LNCaP clone FGC (cell line): ENCODE measurements at regions not wholly inside any gene's neighbourhood (a gene's known extent, or its start where the extent isn't known, plus 50 kb on each side); places are given as distances from the start of the nearest gene placed in this dataset.

Experiments used
- DNase-seq: peaks from one replicate; pipeline ENCODE4 v3.0.0-alpha.2; 2011; ENCODE audit warnings: low read depth
- H3K4me3 ChIP-seq: 2 replicates; pipeline ENCODE4 v1.5.1; 2011; ENCODE audit warnings: mild to moderate bottlenecking, low read depth, low read length, control low read depth
- TF ChIP-seq, protein P1 (sequence below): IDR thresholded peaks from 2 replicates; pipeline ENCODE4 v1.5.1; 2012; ENCODE audit warnings: mild to moderate bottlenecking; ENCODE audit not compliant: control insufficient read depth, insufficient read depth; ENCODE audit errors: extremely low read depth

DNA sequence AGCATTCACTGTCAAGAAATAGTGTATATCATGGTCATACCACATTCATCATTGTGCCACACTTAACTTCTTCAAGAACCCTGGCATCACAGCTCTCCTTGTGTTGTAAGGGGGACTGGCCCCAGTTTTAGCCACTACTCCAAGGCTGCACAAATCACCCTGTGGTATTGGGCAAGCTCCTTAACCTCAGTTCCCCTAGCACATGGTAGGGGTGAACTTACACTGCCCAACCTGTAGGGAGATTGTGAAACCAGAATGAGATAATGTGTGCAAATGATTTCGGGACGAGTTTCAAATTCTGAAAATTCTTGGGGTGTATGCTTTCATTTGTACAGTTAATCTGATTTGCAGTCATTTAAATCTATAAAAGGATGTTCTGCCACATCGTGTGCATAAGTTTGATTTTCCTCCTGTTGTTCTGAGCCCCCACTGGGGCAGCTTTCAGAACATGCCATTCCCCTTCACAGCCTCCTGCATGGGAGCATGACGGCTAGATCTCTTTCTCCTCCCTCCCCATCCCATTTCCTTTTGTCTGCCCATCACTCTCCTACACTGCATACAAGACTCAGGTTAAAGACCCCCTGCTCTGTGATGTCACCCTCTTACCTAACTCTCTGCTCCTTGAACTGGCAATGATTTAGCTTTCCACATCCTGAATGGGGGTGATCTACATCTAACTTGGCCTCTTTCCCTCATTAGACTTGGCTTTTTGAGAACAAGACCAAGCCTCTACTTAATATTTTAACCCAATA is 290.3 kb downstream of the CHRM3 start:
- no peak overlapping the region for H3K4me3 ChIP-seq
- DNase-seq = no peak
- TF ChIP-seq, protein P1, sequence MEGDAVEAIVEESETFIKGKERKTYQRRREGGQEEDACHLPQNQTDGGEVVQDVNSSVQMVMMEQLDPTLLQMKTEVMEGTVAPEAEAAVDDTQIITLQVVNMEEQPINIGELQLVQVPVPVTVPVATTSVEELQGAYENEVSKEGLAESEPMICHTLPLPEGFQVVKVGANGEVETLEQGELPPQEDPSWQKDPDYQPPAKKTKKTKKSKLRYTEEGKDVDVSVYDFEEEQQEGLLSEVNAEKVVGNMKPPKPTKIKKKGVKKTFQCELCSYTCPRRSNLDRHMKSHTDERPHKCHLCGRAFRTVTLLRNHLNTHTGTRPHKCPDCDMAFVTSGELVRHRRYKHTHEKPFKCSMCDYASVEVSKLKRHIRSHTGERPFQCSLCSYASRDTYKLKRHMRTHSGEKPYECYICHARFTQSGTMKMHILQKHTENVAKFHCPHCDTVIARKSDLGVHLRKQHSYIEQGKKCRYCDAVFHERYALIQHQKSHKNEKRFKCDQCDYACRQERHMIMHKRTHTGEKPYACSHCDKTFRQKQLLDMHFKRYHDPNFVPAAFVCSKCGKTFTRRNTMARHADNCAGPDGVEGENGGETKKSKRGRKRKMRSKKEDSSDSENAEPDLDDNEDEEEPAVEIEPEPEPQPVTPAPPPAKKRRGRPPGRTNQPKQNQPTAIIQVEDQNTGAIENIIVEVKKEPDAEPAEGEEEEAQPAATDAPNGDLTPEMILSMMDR = no peak

DNA sequence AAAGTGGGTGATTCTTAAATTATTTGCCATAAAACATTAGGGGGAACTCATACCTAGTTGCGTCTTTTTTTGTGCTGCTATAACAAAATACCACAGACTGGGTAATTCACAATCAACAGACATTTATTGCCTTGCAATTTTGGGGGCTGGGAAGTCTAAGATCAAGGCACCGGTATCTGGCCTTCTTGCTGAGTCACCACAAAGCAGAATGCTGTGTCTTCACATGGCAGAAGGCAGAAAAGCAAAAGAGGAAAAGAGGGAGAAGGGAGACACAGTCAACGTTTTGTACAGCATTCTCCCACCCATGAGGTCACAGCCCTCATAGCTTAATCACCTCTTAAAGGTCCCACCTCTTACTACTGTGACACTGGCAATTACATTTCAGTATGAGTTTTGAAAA is 291.0 kb downstream of the CHRM3 start:
- no peak overlapping the region for H3K4me3 ChIP-seq
- DNase-seq = no peak
- TF ChIP-seq, protein P1 = no peak

DNA sequence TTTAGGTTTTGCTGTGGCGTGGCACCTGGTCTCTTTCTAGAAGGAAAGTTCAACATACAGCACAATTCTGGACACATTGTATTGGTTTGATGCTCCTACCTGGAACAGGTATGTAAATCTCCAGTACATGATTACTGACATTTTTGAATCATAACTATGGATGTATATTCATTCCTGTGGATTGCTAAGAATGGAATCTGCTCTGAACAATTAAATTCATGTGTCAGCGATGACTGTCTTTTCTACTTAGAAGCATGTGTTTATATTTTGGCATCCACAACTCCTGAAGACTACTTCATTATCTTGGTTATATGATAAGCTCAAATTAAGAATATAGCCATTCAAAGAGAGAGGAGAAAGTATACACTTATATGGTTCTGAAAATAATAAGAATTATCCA is 291.8 kb downstream of the CHRM3 start:
- no peak overlapping the region for H3K4me3 ChIP-seq
- TF ChIP-seq, protein P1 = no peak
- DNase-seq = no peak

DNA sequence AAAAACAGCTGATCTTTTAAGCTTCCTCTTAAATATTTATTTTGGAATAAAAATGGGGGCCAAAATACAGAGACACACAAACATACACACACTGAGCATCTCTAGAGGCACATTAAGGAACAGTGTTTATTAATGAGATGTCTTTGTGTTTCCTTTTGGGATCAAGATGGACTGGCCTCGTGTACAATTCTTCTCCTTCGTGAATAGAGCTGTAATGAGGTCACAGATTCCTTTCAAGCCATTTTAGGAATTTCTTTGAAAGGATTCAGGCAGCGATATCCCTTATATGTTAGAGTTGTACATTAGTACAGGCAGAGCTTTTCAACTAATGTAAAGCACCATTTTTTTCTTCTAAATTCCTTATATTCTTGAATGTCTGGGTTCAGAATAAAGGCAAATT is 295.7 kb downstream of the CHRM3 start:
- DNase-seq = no peak
- TF ChIP-seq, protein P1 = no peak
- no peak overlapping the region for H3K4me3 ChIP-seq

DNA sequence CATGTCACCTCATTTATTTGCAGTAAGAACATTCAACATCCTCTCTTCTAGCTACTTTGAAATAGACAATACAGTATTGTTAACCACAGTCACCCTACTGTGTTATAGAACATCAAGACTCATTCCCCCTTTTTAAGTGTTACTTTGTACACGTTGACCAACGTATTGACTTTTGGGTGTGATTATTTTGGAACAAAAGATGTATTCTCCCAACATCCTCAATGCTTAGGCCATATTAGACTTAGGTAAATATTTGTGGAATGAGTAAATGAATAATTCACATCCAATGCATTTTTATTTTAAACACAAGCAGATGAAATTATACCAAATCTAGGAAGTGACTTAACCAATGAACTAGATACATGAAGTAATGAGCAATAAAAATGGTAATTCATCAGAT is 296.6 kb downstream of the CHRM3 start:
- peak; percentile 1 for DNase-seq
- TF ChIP-seq, protein P1 = no peak
- no peak overlapping the region for H3K4me3 ChIP-seq

DNA sequence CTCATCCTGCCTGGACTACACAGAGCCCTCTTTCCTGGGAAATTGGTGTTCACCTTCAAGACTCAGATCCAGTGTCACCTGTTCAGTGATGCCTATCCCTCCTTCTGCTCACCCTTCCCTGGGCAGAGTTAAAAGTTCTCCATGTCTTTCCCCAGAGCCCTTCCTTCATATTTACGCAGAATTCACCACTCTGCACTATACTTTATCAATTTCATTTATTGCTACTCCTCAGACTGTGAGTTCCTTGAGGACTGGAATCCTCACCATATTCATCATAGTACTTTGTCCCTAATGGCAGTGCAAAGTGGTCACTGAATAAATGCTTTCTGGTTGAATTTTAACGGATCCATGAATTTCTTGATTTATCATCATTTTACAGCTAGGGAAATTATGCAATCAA is 300.0 kb downstream of the CHRM3 start:
- DNase-seq = no peak
- TF ChIP-seq, protein P1 = no peak
- no peak overlapping the region for H3K4me3 ChIP-seq

DNA sequence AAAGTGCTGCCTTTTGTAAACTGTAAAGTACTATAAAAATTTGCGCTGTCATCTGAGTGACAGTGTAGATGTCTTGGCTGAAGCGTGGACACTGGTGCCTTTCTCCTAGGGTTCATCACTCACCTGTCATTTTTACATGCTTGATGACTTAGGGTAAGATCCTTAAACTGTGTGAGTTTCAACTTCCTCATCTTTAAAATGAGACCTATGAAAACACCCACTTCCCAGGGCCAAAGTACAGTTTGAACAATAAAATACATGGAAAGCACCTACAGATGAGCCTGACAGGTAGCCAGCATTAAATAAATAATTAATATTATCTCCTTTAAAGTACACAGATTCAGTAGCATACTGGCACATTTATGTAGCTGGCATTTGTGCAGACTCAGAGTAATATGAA is 309.9 kb downstream of the CHRM3 start:
- DNase-seq = peak; percentile 32
- TF ChIP-seq, protein P1 = no peak

More for the DNA sequence above, 309.9 kb downstream of the CHRM3 start:
- no peak overlapping the region for H3K4me3 ChIP-seq
